HCT116 (cell line): ENCODE measurements at regions not wholly inside any gene's neighbourhood (a gene's known extent, or its start where the extent isn't known, plus 50 kb on each side); places are given as distances from the start of the nearest gene placed in this dataset.

Experiments used
- ATAC-seq: fragments of 200-7000 bp; cut with Tn5 transposase; 2 replicates; pipeline ENCODE4 v1.9.1; 2020; ENCODE audit warnings: mild to moderate bottlenecking, moderate library complexity
- BruUV-seq: library from RNA; stranded (reverse); fragments of 400-500 nt; replicated peaks from 2 replicates; lab custom pipeline; 2021; lab: Mats Ljungman, UMichigan
- CTCF ChIA-PET: fragments of 300-600 bp; sonication (Branson Sonifier 250); formaldehyde crosslinking; loops from one replicate; lab custom pipeline; 2021; ENCODE audit warnings: antibody characterized with exemption; lab: Charles Lee
- POLR2A ChIA-PET: fragments of 300-600, 350-600 bp; sonication (Branson Sonifier 250); formaldehyde crosslinking; loops from one replicate; lab custom pipeline; 2021; ENCODE audit warnings: antibody characterized with exemption; lab: Charles Lee
- RAD21 ChIA-PET, 2 experiments: fragments of 300-600 bp; sonication (Branson Sonifier 250); formaldehyde crosslinking; loops; one replicate each; lab custom pipeline; 2023; ENCODE audit warnings: low total read pairs in 2 of 2; ENCODE audit not compliant: uncharacterized antibody in 2 of 2, unreplicated experiment in 2 of 2, low non-redundant PET in 1 of 2; lab: Charles Lee
- DNase-seq: peaks from one replicate; pipeline ENCODE4 v3.0.0-alpha.2; 2010; ENCODE audit warnings: low read depth, low spot score
- H2AFZ ChIP-seq: fragments of 200-600 bp; shearing (Covaris generic), sonication (generic); 2 replicates; pipeline ENCODE4 v1.6.1; 2017; ENCODE audit warnings: low read depth, mixed run types, mixed read lengths, antibody characterized with exemption, low read length; ENCODE audit not compliant: poor library complexity, severe bottlenecking
- H3K27ac ChIP-seq: 2 replicates; pipeline ENCODE4 v1.5.1; 2012; ENCODE audit warnings: low read depth, low read length
- H3K27me3 ChIP-seq: fragments of 200-600 bp; sonication (generic); 2 replicates; pipeline ENCODE4 v1.6.1; 2016; ENCODE audit warnings: mixed run types, low read length, mixed read lengths; ENCODE audit not compliant: insufficient read depth
- H3K36me3 ChIP-seq, 2 experiments: fragments of 200-500 bp in 1 of 2; fragments of 200-600 bp in 1 of 2; sonication (Bioruptor generic) in 1 of 2; sonication (generic) in 1 of 2; 2 replicates each; pipeline versions ENCODE4 v1.5.1 to v1.6.1; 2014 to 2016; ENCODE audit warnings: low read length in 2 of 2, inconsistent platforms in 1 of 2, mixed read lengths in 1 of 2, mixed run types in 1 of 2; ENCODE audit not compliant: insufficient read depth in 2 of 2, control insufficient read depth in 1 of 2
- H3K4me1 ChIP-seq, 2 experiments: fragments of 200-600 bp in 1 of 2; sonication (generic) in 1 of 2; 2 replicates each; pipeline versions ENCODE4 v1.5.1 to v1.6.1; 2012 to 2017; ENCODE audit warnings: low read length in 2 of 2, inconsistent platforms in 1 of 2, mild to moderate bottlenecking in 1 of 2, mixed read lengths in 1 of 2, mixed run types in 1 of 2, moderate library complexity in 1 of 2; ENCODE audit not compliant: insufficient read depth in 2 of 2, control insufficient read depth in 1 of 2
- H3K4me2 ChIP-seq: fragments of 200-600 bp; sonication (generic); 2 replicates; pipeline ENCODE4 v1.6.1; 2017; ENCODE audit warnings: mixed run types, low read length, mixed read lengths
- H3K4me3 ChIP-seq, 2 experiments: fragments of 200-600 bp in 1 of 2; sonication (generic) in 1 of 2; replicated peaks in 1 of 2; 2 replicates each; pipeline ENCODE4 v1.5.1; 2011 to 2016; ENCODE audit warnings: low read length in 2 of 2, control low read depth in 1 of 2, low read depth in 1 of 2, mild to moderate bottlenecking in 1 of 2, mixed read lengths in 1 of 2, mixed run types in 1 of 2
- H3K79me2 ChIP-seq: fragments of 200-600 bp; sonication (generic); 2 replicates; pipeline ENCODE4 v1.6.1; 2017; ENCODE audit warnings: mild to moderate bottlenecking, mixed run types, low read length, moderate library complexity, mixed read lengths; ENCODE audit not compliant: insufficient read depth
- H3K9ac ChIP-seq: fragments of 200-600 bp; sonication (generic); 2 replicates; pipeline ENCODE4 v1.6.1; 2016; ENCODE audit warnings: low read length, mixed read lengths
- H3K9me2 ChIP-seq: fragments of 200-600 bp; sonication (generic), shearing (Covaris generic); 2 replicates; pipeline ENCODE4 v1.6.1; 2017; ENCODE audit warnings: mixed run types, mild to moderate bottlenecking, moderate library complexity; ENCODE audit not compliant: insufficient read depth
- H3K9me3 ChIP-seq, 2 experiments: fragments of 200-500 bp in 1 of 2; fragments of 200-600 bp in 1 of 2; sonication (Bioruptor generic) in 1 of 2; sonication (generic) in 1 of 2; 2 replicates each; pipeline ENCODE4 v1.6.1; 2014 to 2017; ENCODE audit warnings: low read length in 2 of 2, mixed read lengths in 2 of 2, inconsistent platforms in 1 of 2, low read depth in 1 of 2, mild to moderate bottlenecking in 1 of 2, mixed run types in 1 of 2, moderate library complexity in 1 of 2; ENCODE audit not compliant: control insufficient read depth in 1 of 2, insufficient read depth in 1 of 2
- H4K20me1 ChIP-seq: fragments of 200-600 bp; sonication (generic), shearing (Covaris generic); 2 replicates; pipeline ENCODE4 v1.6.1; 2017; ENCODE audit warnings: mixed run types, mild to moderate bottlenecking, moderate library complexity; ENCODE audit not compliant: insufficient read depth
- ATF3 ChIP-seq: IDR thresholded peaks from 2 replicates; pipeline ENCODE4 v1.6.1; 2012
- CBX3 ChIP-seq: IDR thresholded peaks from 2 replicates; pipeline ENCODE4 v1.6.1; 2012; ENCODE audit warnings: low read depth
- CEBPB ChIP-seq: IDR thresholded peaks from 2 replicates; pipeline ENCODE4 v1.6.1; 2012; ENCODE audit warnings: low read depth
- CTCF ChIP-seq, 3 experiments: fragments of 200-600 bp in 1 of 3; sonication (generic) in 1 of 3; IDR thresholded peaks in 2 of 3; conservative IDR thresholded peaks in 1 of 3; 2 replicates each; pipeline ENCODE4 v1.5.1; 2012 to 2017; ENCODE audit warnings: low read depth in 2 of 3, low read length in 2 of 3, antibody characterized with exemption in 1 of 3, borderline replicate concordance in 1 of 3, control low read depth in 1 of 3, mild to moderate bottlenecking in 1 of 3, mixed read lengths in 1 of 3, mixed run types in 1 of 3, moderate library complexity in 1 of 3; ENCODE audit not compliant: insufficient read depth in 1 of 3
- EZH2phosphoT487 ChIP-seq: fragments of 200-600 bp; IDR thresholded peaks from 2 replicates; pipeline ENCODE4 v1.6.1; 2018; ENCODE audit warnings: antibody characterized with exemption, borderline replicate concordance
- FOSL1 ChIP-seq: IDR thresholded peaks from 2 replicates; pipeline ENCODE4 v1.6.1; 2012; ENCODE audit warnings: low read depth
- JUND ChIP-seq: IDR thresholded peaks from 2 replicates; pipeline ENCODE4 v1.6.1; 2012
- MAX ChIP-seq: IDR thresholded peaks from 2 replicates; pipeline ENCODE4 v1.6.1; 2012
- POLR2AphosphoS5 ChIP-seq: IDR thresholded peaks from 2 replicates; pipeline ENCODE4 v1.6.1; 2011; ENCODE audit warnings: mild to moderate bottlenecking, low read depth, low read length, moderate library complexity
- RAD21 ChIP-seq: IDR thresholded peaks from 2 replicates; pipeline ENCODE4 v1.6.1; 2012; ENCODE audit warnings: low read depth, mild to moderate bottlenecking
- REST ChIP-seq: IDR thresholded peaks from 2 replicates; pipeline ENCODE4 v1.6.1; 2012; ENCODE audit warnings: low read depth
- SP1 ChIP-seq: IDR thresholded peaks from 2 replicates; pipeline ENCODE4 v1.6.1; 2012; ENCODE audit warnings: low read depth
- SRF ChIP-seq: IDR thresholded peaks from 2 replicates; pipeline ENCODE4 v1.6.1; 2012; ENCODE audit warnings: low read depth
- TCF7L2 ChIP-seq: IDR thresholded peaks from 2 replicates; pipeline ENCODE4 v1.7.0; 2011; ENCODE audit warnings: borderline replicate concordance, inconsistent platforms; ENCODE audit not compliant: insufficient read depth, insufficient read length; ENCODE audit errors: extremely low read depth
- YY1 ChIP-seq: IDR thresholded peaks from 2 replicates; pipeline ENCODE4 v1.6.1; 2011; ENCODE audit warnings: low read length, low read depth, moderate library complexity, mild to moderate bottlenecking; ENCODE audit not compliant: insufficient replicate concordance; ENCODE audit errors: extremely low read depth
- ZBTB33 ChIP-seq: IDR thresholded peaks from 2 replicates; pipeline ENCODE4 v1.6.1; 2011; ENCODE audit warnings: mild to moderate bottlenecking, low read length, moderate library complexity; ENCODE audit not compliant: insufficient replicate concordance; ENCODE audit errors: extremely low read depth
- ZNF274 ChIP-seq: fragments of 200-500 bp; sonication (Bioruptor generic); IDR thresholded peaks from 2 replicates; pipeline ENCODE4 v1.6.1; 2014; ENCODE audit warnings: mild to moderate bottlenecking, low read depth, low read length, inconsistent platforms
- intact Hi-C: fragments of 100-400 bp; cut with micrococcal nuclease; formaldehyde crosslinking; loops from 2 replicates; pipeline ENCODE4 v1.10.0; 2022

- H3K4me1 ChIP-seq = no peaks in the 10 kb centered on the region
- ChIA-PET RAD21 (no interaction called here), CTCF (no interaction called here)
- no TSS peak for BruUV-seq
- H3K27me3 ChIP-seq = no peaks in the 10 kb centered on the region
- H3K4me2 ChIP-seq = no peak overlapping the region
- no peaks in the 10 kb centered on the region for H4K20me1 ChIP-seq
- H3K9me3 ChIP-seq = no peaks in the 10 kb centered on the region
- no peak overlapping the region for H3K27ac ChIP-seq
- no peak overlapping the region for H3K9ac ChIP-seq
- DNase-seq = no peak
- H2AFZ ChIP-seq = no peak overlapping the region
- TF ChIP-seq EZH2phosphoT487 (no peak), SRF (no peak), ZBTB33 (no peak), SP1 (no peak), JUND (no peak), CEBPB (no peak), FOSL1 (no peak), RAD21 (no peak), ZNF274 (no peak), POLR2AphosphoS5 (no peak), CTCF (IDR thresholded peaks at IDR 0.05 in 2 of 3, conservative IDR thresholded peaks at IDR 0.05 in 1 of 3; ENCODE audit: borderline replicate concordance in 1 of 3, insufficient read depth in 1 of 3, low read depth in 2 of 3, low read length in 2 of 3) (no peak), ATF3 (no peak), TCF7L2 (no peak), CBX3 (no peak), REST (no peak), MAX (no peak), YY1 (no peak)
- TF ChIP-seq, all 23 proteins: peak for 0
- ATAC-seq = no peak
- intact Hi-C loops = no loop called here
- Histone ChIP-seq H3K79me2 (no peaks in the 10 kb centered on the region), H3K4me3 (no peak overlapping the region), H3K9me2 (no peaks in the 10 kb centered on the region), H3K36me3 (no peaks in the 10 kb centered on the region)
- POLR2A ChIA-PET = no interaction called here
These were observed 424.7 kb downstream of the KCTD12 start for GRCh38 chr13:76461484-76461883.
